WTC11 (cell line): ENCODE measurements at regions not wholly inside any gene's neighbourhood (a gene's known extent, or its start where the extent isn't known, plus 50 kb on each side); places are given as distances from the start of the nearest gene placed in this dataset.

Source experiments
- NR2C2 ChIP-seq: sonication (generic); formaldehyde crosslinking; IDR thresholded peaks from 2 replicates; pipeline ENCODE4 v1.8.0; 2022; ENCODE audit warnings: mild to moderate bottlenecking, missing genetic modification reagents
- SP1 ChIP-seq: sonication (generic); formaldehyde crosslinking; conservative IDR thresholded peaks from 2 replicates; pipeline ENCODE4 v1.8.1; 2022; ENCODE audit warnings: missing genetic modification reagents
- TEAD1 ChIP-seq: sonication (generic); formaldehyde crosslinking; IDR thresholded peaks from 2 replicates; pipeline ENCODE4 v1.8.0; 2022; ENCODE audit warnings: mild to moderate bottlenecking, missing genetic modification reagents
- TF ChIP-seq, protein P1 (sequence below): fragments of 250-450 bp; sonication (Bioruptor Pico); IDR thresholded peaks from 2 replicates; pipeline ENCODE4 v2.1.2; 2022; ENCODE audit warnings: mild to moderate bottlenecking, moderate library complexity
- TF ChIP-seq, protein P2 (sequence below): sonication (generic); formaldehyde crosslinking; IDR thresholded peaks from 2 replicates; pipeline ENCODE4 v1.8.0; 2022; ENCODE audit warnings: mild to moderate bottlenecking, missing genetic modification reagents
- TF ChIP-seq, protein P3 (sequence below): fragments of 200-600 bp; IDR thresholded peaks from 2 replicates; pipeline ENCODE4 v1.8.0; 2022; ENCODE audit warnings: antibody characterized with exemption

DNA sequence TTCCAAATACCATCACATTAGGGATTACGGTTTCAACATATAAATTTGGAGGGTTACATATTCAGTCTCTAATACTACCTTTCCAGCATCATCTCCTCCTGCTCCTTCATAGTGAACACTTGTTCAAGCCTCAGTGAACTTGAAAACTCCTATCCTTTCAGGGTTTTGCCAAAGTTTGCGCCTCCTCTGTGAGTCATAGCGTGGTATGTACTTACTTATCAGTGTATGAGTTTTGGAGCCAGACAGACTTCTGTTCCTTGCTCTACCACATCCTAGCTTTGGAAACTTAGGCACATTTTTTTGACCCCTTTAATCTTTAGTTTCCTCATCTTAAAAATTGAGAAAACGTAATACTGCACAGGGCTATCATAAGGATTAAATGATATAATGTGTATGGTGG is 160.1 kb upstream of the ZC3H12C start:
- TF ChIP-seq, protein P1, sequence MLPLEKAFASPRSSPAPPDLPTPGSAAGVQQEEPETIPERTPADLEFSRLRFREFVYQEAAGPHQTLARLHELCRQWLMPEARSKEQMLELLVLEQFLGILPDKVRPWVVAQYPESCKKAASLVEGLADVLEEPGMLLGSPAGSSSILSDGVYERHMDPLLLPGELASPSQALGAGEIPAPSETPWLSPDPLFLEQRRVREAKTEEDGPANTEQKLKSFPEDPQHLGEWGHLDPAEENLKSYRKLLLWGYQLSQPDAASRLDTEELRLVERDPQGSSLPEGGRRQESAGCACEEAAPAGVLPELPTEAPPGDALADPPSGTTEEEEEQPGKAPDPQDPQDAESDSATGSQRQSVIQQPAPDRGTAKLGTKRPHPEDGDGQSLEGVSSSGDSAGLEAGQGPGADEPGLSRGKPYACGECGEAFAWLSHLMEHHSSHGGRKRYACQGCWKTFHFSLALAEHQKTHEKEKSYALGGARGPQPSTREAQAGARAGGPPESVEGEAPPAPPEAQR (CRISPR knock-in tag) = no peak
- TF ChIP-seq TEAD1 = no peak
- no peak for TF ChIP-seq NR2C2 (CRISPR knock-in tag)
- TF ChIP-seq, protein P2, sequence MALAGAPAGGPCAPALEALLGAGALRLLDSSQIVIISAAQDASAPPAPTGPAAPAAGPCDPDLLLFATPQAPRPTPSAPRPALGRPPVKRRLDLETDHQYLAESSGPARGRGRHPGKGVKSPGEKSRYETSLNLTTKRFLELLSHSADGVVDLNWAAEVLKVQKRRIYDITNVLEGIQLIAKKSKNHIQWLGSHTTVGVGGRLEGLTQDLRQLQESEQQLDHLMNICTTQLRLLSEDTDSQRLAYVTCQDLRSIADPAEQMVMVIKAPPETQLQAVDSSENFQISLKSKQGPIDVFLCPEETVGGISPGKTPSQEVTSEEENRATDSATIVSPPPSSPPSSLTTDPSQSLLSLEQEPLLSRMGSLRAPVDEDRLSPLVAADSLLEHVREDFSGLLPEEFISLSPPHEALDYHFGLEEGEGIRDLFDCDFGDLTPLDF (CRISPR knock-in tag) = no peak
- TF ChIP-seq, protein P3, sequence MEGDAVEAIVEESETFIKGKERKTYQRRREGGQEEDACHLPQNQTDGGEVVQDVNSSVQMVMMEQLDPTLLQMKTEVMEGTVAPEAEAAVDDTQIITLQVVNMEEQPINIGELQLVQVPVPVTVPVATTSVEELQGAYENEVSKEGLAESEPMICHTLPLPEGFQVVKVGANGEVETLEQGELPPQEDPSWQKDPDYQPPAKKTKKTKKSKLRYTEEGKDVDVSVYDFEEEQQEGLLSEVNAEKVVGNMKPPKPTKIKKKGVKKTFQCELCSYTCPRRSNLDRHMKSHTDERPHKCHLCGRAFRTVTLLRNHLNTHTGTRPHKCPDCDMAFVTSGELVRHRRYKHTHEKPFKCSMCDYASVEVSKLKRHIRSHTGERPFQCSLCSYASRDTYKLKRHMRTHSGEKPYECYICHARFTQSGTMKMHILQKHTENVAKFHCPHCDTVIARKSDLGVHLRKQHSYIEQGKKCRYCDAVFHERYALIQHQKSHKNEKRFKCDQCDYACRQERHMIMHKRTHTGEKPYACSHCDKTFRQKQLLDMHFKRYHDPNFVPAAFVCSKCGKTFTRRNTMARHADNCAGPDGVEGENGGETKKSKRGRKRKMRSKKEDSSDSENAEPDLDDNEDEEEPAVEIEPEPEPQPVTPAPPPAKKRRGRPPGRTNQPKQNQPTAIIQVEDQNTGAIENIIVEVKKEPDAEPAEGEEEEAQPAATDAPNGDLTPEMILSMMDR = no peak
- TF ChIP-seq SP1 (CRISPR knock-in tag) = no peak
